Neutrophil (primary cell): ENCODE measurements at regions not wholly inside any gene's neighbourhood (a gene's known extent, or its start where the extent isn't known, plus 50 kb on each side); places are given as distances from the start of the nearest gene placed in this dataset.

ENCODE experiments used
- H3K27ac ChIP-seq: fragments of 200-600 bp; sonication (generic); 2 replicates; pipeline ENCODE4 v1.5.1; 2016; ENCODE audit warnings: mild to moderate bottlenecking, moderate library complexity
- H3K27me3 ChIP-seq: fragments of 200-600 bp; sonication (generic); 2 replicates; pipeline ENCODE4 v1.6.0; 2016; ENCODE audit warnings: mild to moderate bottlenecking
- H3K36me3 ChIP-seq: fragments of 200-600 bp; sonication (generic); 2 replicates; pipeline ENCODE4 v1.5.1; 2017
- H3K4me1 ChIP-seq, 2 experiments: fragments of 200-600 bp in 1 of 2; sonication (generic) in 1 of 2; 1 replicate in 1 of 2; 2 replicates in 1 of 2; pipeline versions ENCODE4 v1.5.1 to v1.6.1; 2013 to 2016; ENCODE audit warnings: low read depth in 1 of 2, low read length in 1 of 2, mild to moderate bottlenecking in 1 of 2, moderate library complexity in 1 of 2; ENCODE audit not compliant: control insufficient read depth in 1 of 2, insufficient read depth in 1 of 2
- H3K4me3 ChIP-seq, 2 experiments: fragments of 200-600 bp in 1 of 2; sonication (generic) in 1 of 2; 1 replicate in 1 of 2; 2 replicates in 1 of 2; pipeline ENCODE4 v1.5.1; 2013 to 2016; ENCODE audit warnings: low read depth in 1 of 2, low read length in 1 of 2, mild to moderate bottlenecking in 1 of 2, moderate library complexity in 1 of 2
- H3K9me3 ChIP-seq: fragments of 200-600 bp; sonication (generic); 2 replicates; pipeline ENCODE4 v1.5.1; 2016
- CTCF ChIP-seq: fragments of 200-600 bp; sonication (generic); IDR thresholded peaks from 2 replicates; pipeline ENCODE4 v1.5.1; 2016; ENCODE audit warnings: antibody characterized with exemption

GRCh38 chr5:135222771-135223170 lies 176.3 kb downstream of the MACROH2A1 start:
- no peaks in the 10 kb centered on the region for H3K27me3 ChIP-seq
- TF ChIP-seq CTCF = no peak

GRCh38 chr5:135222171-135222681 lies 176.8 kb downstream of the MACROH2A1 start:
- H3K4me3 ChIP-seq = no peak overlapping the region
- TF ChIP-seq CTCF = no peak
- peaks cover 22% of the 10 kb centered on the region in 2 experiments for H3K4me1 ChIP-seq

More at GRCh38 chr5:135222771-135223170, 176.3 kb downstream of the MACROH2A1 start:
- H3K36me3 ChIP-seq = no peaks in the 10 kb centered on the region
- no peak overlapping the region for H3K4me3 ChIP-seq
- no peak overlapping the region for H3K27ac ChIP-seq
- no peaks in the 10 kb centered on the region for H3K9me3 ChIP-seq
- peaks cover 22 to 24% of the 10 kb centered on the region in 2 experiments for H3K4me1 ChIP-seq

GRCh38 chr5:135221696-135222095 lies 177.3 kb downstream of the MACROH2A1 start:
- no peaks in the 10 kb centered on the region for H3K36me3 ChIP-seq
- H3K9me3 ChIP-seq = no peaks in the 10 kb centered on the region
- H3K27me3 ChIP-seq = no peaks in the 10 kb centered on the region
- TF ChIP-seq CTCF = no peak
- no peak overlapping the region for H3K27ac ChIP-seq
- no peak overlapping the region for H3K4me3 ChIP-seq
- H3K4me1 ChIP-seq = peaks cover 17 to 20% of the 10 kb centered on the region in 2 experiments

More at GRCh38 chr5:135222171-135222681, 176.8 kb downstream of the MACROH2A1 start:
- Histone ChIP-seq H3K9me3 (no peaks in the 10 kb centered on the region), H3K27ac (no peak overlapping the region), H3K27me3 (no peaks in the 10 kb centered on the region), H3K36me3 (no peaks in the 10 kb centered on the region)

GRCh38 chr5:135221187-135221473 lies 177.9 kb downstream of the MACROH2A1 start:
- H3K27ac ChIP-seq = no peak overlapping the region

GRCh38 chr5:135220394-135221186 lies 178.4 kb downstream of the MACROH2A1 start:
- H3K4me1 ChIP-seq = peaks cover 12 to 15% of the 10 kb centered on the region in 2 experiments
- no peaks in the 10 kb centered on the region for H3K9me3 ChIP-seq
- no peak for TF ChIP-seq CTCF
- no peak overlapping the region for H3K4me3 ChIP-seq
- no peaks in the 10 kb centered on the region for H3K27me3 ChIP-seq
- H3K27ac ChIP-seq = no peak overlapping the region
- no peaks in the 10 kb centered on the region for H3K36me3 ChIP-seq

More at GRCh38 chr5:135221187-135221473, 177.9 kb downstream of the MACROH2A1 start:
- no peaks in the 10 kb centered on the region for H3K36me3 ChIP-seq
- no peak for TF ChIP-seq CTCF
- peaks cover 12 to 15% of the 10 kb centered on the region in 2 experiments for H3K4me1 ChIP-seq
- H3K9me3 ChIP-seq = no peaks in the 10 kb centered on the region
- H3K27me3 ChIP-seq = no peaks in the 10 kb centered on the region
- no peak overlapping the region for H3K4me3 ChIP-seq
